ENCODE measurements at regions not wholly inside any gene's neighbourhood (a gene's known extent, or its start where the extent isn't known, plus 50 kb on each side); places are given as distances from the start of the nearest gene placed in this dataset.

DNA sequence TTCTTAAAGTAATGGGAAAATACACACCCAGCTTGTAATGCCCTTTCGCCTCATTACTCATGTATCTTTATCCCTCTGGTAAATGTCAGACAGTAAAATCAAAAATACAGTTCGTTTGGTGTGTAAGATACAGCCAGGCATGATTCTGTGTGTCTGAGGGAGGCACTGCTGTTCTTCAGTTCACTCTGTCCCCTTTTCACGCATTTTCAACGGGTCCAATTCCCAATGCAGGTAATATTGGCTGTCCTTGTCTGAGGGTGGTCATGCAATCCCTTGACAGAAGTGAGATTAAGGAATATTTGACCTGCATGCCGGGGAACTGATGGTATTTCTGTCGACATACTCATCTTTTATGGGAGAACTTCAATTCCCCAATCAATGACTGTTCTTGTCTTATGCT lies 587.2 kb upstream of the NXPH2 start:
- no peak overlapping the region for H3K9ac ChIP-seq (ENCODE audit: low read length)
- H2AK5ac ChIP-seq (ENCODE audit: low read length) = no peak overlapping the region
- H3K36me3 ChIP-seq (ENCODE audit: control insufficient read depth, insufficient read depth, low read length) = no peaks in the 10 kb centered on the region
- H3K4me3 ChIP-seq (ENCODE audit: low read length) = no peak overlapping the region
- no peak overlapping the region for H3K56ac ChIP-seq (ENCODE audit: low read length)
- no peak for DNase-seq
- no peaks in the 10 kb centered on the region for H3K79me1 ChIP-seq (ENCODE audit: low read length)
- no peak overlapping the region for H2BK5ac ChIP-seq (ENCODE audit: low read length)
- no peak overlapping the region for H4K5ac ChIP-seq (ENCODE audit: low read length)
- H4K8ac ChIP-seq (ENCODE audit: low read depth, low read length) = no peak overlapping the region
- H3K27ac ChIP-seq (ENCODE audit: low read depth, low read length) = no peak overlapping the region
- no peak overlapping the region for H2BK15ac ChIP-seq (replicated peaks; ENCODE audit: low read depth)
- no peak overlapping the region for H3K4me2 ChIP-seq (ENCODE audit: low read length)
- H3K18ac ChIP-seq (ENCODE audit: low read length) = no peak overlapping the region
- no peak overlapping the region for H2BK120ac ChIP-seq (ENCODE audit: low read depth, low read length)
- no CpG with 5 or more reads among the region's 6 CpGs for WGBS (ENCODE audit: extremely low coverage, insufficient coverage, low lambda C conversion rate)
- no peaks in the 10 kb centered on the region for H3K79me2 ChIP-seq (ENCODE audit: control insufficient read depth, insufficient read depth, low read length)
- no peaks in the 10 kb centered on the region for H3K4me1 ChIP-seq (ENCODE audit: control insufficient read depth, low read depth, low read length)
- H3K4ac ChIP-seq (ENCODE audit: low read depth, low read length) = no peak overlapping the region
- no peaks in the 10 kb centered on the region for H3K27me3 ChIP-seq (ENCODE audit: insufficient read depth, low read length, poor library complexity)
- no peak overlapping the region for H3K23ac ChIP-seq (ENCODE audit: low read length)

DNA sequence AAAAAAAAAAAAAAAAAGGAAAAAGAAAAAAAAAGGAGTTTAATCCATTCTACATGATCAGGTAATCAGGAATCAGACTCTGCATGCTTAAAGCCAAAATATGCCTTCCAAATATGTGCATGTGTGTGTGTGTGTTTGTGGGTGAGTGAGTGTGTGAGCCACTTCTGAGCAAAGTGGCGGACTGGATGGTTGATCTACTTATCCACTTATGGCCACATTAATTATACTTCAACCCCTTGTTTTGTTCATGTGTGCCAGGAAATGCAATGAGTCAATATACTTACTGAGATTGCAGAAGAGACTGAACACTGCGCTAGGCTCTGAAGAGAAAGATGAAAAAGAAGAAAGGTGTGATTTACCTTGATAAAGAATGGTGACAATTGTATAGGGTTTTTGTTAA lies 586.5 kb upstream of the NXPH2 start:
- H3K4ac ChIP-seq (ENCODE audit: low read depth, low read length) = no peak overlapping the region
- H3K56ac ChIP-seq (ENCODE audit: low read length) = no peak overlapping the region
- H3K36me3 ChIP-seq (ENCODE audit: control insufficient read depth, insufficient read depth, low read length) = no peaks in the 10 kb centered on the region
- WGBS (ENCODE audit: extremely low coverage, insufficient coverage, low lambda C conversion rate) = no CpG with 5 or more reads among the region's 2 CpGs
- DNase-seq = no peak
- H4K8ac ChIP-seq (ENCODE audit: low read depth, low read length) = no peak overlapping the region
- no peak overlapping the region for H2BK120ac ChIP-seq (ENCODE audit: low read depth, low read length)
- H2BK15ac ChIP-seq (replicated peaks; ENCODE audit: low read depth) = no peak overlapping the region
- H3K23ac ChIP-seq (ENCODE audit: low read length) = no peak overlapping the region
- H4K5ac ChIP-seq (ENCODE audit: low read length) = no peak overlapping the region
- H3K79me1 ChIP-seq (ENCODE audit: low read length) = no peaks in the 10 kb centered on the region
- no peaks in the 10 kb centered on the region for H3K4me1 ChIP-seq (ENCODE audit: control insufficient read depth, low read depth, low read length)
- no peak overlapping the region for H3K18ac ChIP-seq (ENCODE audit: low read length)
- no peaks in the 10 kb centered on the region for H3K27me3 ChIP-seq (ENCODE audit: insufficient read depth, low read length, poor library complexity)
- no peaks in the 10 kb centered on the region for H3K79me2 ChIP-seq (ENCODE audit: control insufficient read depth, insufficient read depth, low read length)
- no peak overlapping the region for H3K27ac ChIP-seq (ENCODE audit: low read depth, low read length)
- H2AK5ac ChIP-seq (ENCODE audit: low read length) = no peak overlapping the region
- no peak overlapping the region for H3K9ac ChIP-seq (ENCODE audit: low read length)
- H2BK5ac ChIP-seq (ENCODE audit: low read length) = no peak overlapping the region
- no peak overlapping the region for H3K4me2 ChIP-seq (ENCODE audit: low read length)
- H3K4me3 ChIP-seq (ENCODE audit: low read length) = no peak overlapping the region

- no peak overlapping the region for H3K56ac ChIP-seq (ENCODE audit: low read length)
- H3K79me1 ChIP-seq (ENCODE audit: low read length) = no peaks in the 10 kb centered on the region
- H3K4me3 ChIP-seq (ENCODE audit: low read length) = no peak overlapping the region
- whole genome bisulfite sequencing (ENCODE audit: extremely low coverage, insufficient coverage, low lambda C conversion rate) = no CpG with 5 or more reads among the region's 5 CpGs
- no peak overlapping the region for H3K4me2 ChIP-seq (ENCODE audit: low read length)
- H3K27me3 ChIP-seq (ENCODE audit: insufficient read depth, low read length, poor library complexity) = no peaks in the 10 kb centered on the region
- H2BK5ac ChIP-seq (ENCODE audit: low read length) = no peak overlapping the region
- no peaks in the 10 kb centered on the region for H3K79me2 ChIP-seq (ENCODE audit: control insufficient read depth, insufficient read depth, low read length)
- H2AK5ac ChIP-seq (ENCODE audit: low read length) = no peak overlapping the region
- DNase-seq = no peak
- H2BK120ac ChIP-seq (ENCODE audit: low read depth, low read length) = no peak overlapping the region
- no peaks in the 10 kb centered on the region for H3K36me3 ChIP-seq (ENCODE audit: control insufficient read depth, insufficient read depth, low read length)
- H2BK15ac ChIP-seq (replicated peaks; ENCODE audit: low read depth) = no peak overlapping the region
- no peak overlapping the region for H3K18ac ChIP-seq (ENCODE audit: low read length)
- H3K27ac ChIP-seq (ENCODE audit: low read depth, low read length) = no peak overlapping the region
- H4K5ac ChIP-seq (ENCODE audit: low read length) = no peak overlapping the region
- no peak overlapping the region for H3K4ac ChIP-seq (ENCODE audit: low read depth, low read length)
- H3K23ac ChIP-seq (ENCODE audit: low read length) = no peak overlapping the region
- H4K8ac ChIP-seq (ENCODE audit: low read depth, low read length) = no peak overlapping the region
- no peaks in the 10 kb centered on the region for H3K4me1 ChIP-seq (ENCODE audit: control insufficient read depth, low read depth, low read length)
- H3K9ac ChIP-seq (ENCODE audit: low read length) = no peak overlapping the region
Observed at GRCh38 chr2:139365189-139365588, 585.0 kb upstream of the NXPH2 start.

- Histone ChIP-seq H3K27ac (ENCODE audit: low read depth, low read length) (no peak overlapping the region), H4K8ac (ENCODE audit: low read depth, low read length) (no peak overlapping the region), H3K36me3 (ENCODE audit: control insufficient read depth, insufficient read depth, low read length) (no peaks in the 10 kb centered on the region), H3K9ac (ENCODE audit: low read length) (no peak overlapping the region), H3K4ac (ENCODE audit: low read depth, low read length) (no peak overlapping the region), H3K4me2 (ENCODE audit: low read length) (no peak overlapping the region), H4K5ac (ENCODE audit: low read length) (no peak overlapping the region), H3K23ac (ENCODE audit: low read length) (no peak overlapping the region), H2AK5ac (ENCODE audit: low read length) (no peak overlapping the region), H3K4me3 (ENCODE audit: low read length) (no peak overlapping the region), H3K56ac (ENCODE audit: low read length) (no peak overlapping the region), H2BK15ac (replicated peaks; ENCODE audit: low read depth) (no peak overlapping the region), H2BK5ac (ENCODE audit: low read length) (no peak overlapping the region), H3K79me1 (ENCODE audit: low read length) (no peaks in the 10 kb centered on the region), H3K4me1 (ENCODE audit: control insufficient read depth, low read depth, low read length) (no peaks in the 10 kb centered on the region), H3K79me2 (ENCODE audit: control insufficient read depth, insufficient read depth, low read length) (no peaks in the 10 kb centered on the region), H3K18ac (ENCODE audit: low read length) (no peak overlapping the region), H2BK120ac (ENCODE audit: low read depth, low read length) (no peak overlapping the region), H3K27me3 (ENCODE audit: insufficient read depth, low read length, poor library complexity) (no peaks in the 10 kb centered on the region)
- no CpG with 5 or more reads among the region's 1 CpG for WGBS (ENCODE audit: extremely low coverage, insufficient coverage, low lambda C conversion rate)
- no peak for DNase-seq
Observed at GRCh38 chr2:139360654-139361053, 580.5 kb upstream of the NXPH2 start.

DNA sequence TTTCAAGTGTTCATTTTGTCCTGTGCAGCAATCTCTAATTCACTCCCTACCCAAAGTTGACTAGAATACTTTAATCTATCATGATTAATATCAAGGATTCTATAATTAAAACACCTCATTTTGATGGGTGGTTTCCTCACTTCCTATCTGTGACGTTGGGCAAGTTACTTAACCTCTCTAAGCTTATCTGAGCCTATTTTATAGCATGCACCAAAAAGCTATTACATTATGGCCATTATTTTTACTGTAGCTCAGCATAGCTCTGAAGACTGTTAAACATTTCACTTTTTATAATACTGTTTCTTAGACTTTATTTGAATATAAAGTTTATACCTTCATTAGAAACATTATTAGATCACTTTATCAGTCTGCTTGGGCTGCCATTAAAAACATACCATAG lies 579.6 kb upstream of the NXPH2 start:
- Histone ChIP-seq H2BK15ac (replicated peaks; ENCODE audit: low read depth) (no peak overlapping the region), H2BK120ac (ENCODE audit: low read depth, low read length) (no peak overlapping the region), H4K5ac (ENCODE audit: low read length) (no peak overlapping the region), H4K8ac (ENCODE audit: low read depth, low read length) (no peak overlapping the region), H3K79me1 (ENCODE audit: low read length) (no peaks in the 10 kb centered on the region), H3K56ac (ENCODE audit: low read length) (no peak overlapping the region), H3K9ac (ENCODE audit: low read length) (no peak overlapping the region), H2AK5ac (ENCODE audit: low read length) (no peak overlapping the region), H3K36me3 (ENCODE audit: control insufficient read depth, insufficient read depth, low read length) (no peaks in the 10 kb centered on the region), H3K27me3 (ENCODE audit: insufficient read depth, low read length, poor library complexity) (no peaks in the 10 kb centered on the region), H2BK5ac (ENCODE audit: low read length) (no peak overlapping the region), H3K4me3 (ENCODE audit: low read length) (no peak overlapping the region), H3K79me2 (ENCODE audit: control insufficient read depth, insufficient read depth, low read length) (no peaks in the 10 kb centered on the region), H3K4me2 (ENCODE audit: low read length) (no peak overlapping the region), H3K23ac (ENCODE audit: low read length) (no peak overlapping the region), H3K4ac (ENCODE audit: low read depth, low read length) (no peak overlapping the region), H3K4me1 (ENCODE audit: control insufficient read depth, low read depth, low read length) (no peaks in the 10 kb centered on the region), H3K27ac (ENCODE audit: low read depth, low read length) (no peak overlapping the region), H3K18ac (ENCODE audit: low read length) (no peak overlapping the region)
- no CpG with 5 or more reads among the region's 1 CpG for WGBS (ENCODE audit: extremely low coverage, insufficient coverage, low lambda C conversion rate)
- DNase-seq = no peak

DNA sequence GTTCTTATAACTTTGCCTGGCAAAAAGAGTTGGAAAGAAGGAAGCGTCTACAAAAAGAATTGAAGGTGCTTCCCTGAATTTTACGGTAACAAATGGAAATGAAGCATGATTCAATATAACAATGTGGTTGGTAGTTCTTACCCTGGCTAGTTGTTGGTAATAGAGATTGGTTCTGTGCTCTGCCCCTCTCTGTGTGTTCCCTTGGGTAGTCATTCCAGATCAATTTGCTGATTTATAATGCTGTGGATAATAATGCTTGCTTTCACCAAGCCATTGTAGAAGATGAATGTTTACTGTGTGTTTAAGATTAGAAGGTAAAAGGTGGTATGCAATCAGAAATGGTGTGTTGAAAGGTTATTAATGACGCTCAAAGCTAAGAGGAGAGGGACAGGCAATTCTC lies 577.8 kb upstream of the NXPH2 start:
- H3K4me3 ChIP-seq (ENCODE audit: low read length) = no peak overlapping the region
- no peak overlapping the region for H4K5ac ChIP-seq (ENCODE audit: low read length)
- no peak overlapping the region for H3K4me2 ChIP-seq (ENCODE audit: low read length)
- no peak overlapping the region for H2BK5ac ChIP-seq (ENCODE audit: low read length)
- H3K56ac ChIP-seq (ENCODE audit: low read length) = no peak overlapping the region
- no peaks in the 10 kb centered on the region for H3K79me2 ChIP-seq (ENCODE audit: control insufficient read depth, insufficient read depth, low read length)
- no peak overlapping the region for H3K9ac ChIP-seq (ENCODE audit: low read length)
- no peak overlapping the region for H2BK15ac ChIP-seq (replicated peaks; ENCODE audit: low read depth)
- no peaks in the 10 kb centered on the region for H3K4me1 ChIP-seq (ENCODE audit: control insufficient read depth, low read depth, low read length)
- no peak overlapping the region for H3K18ac ChIP-seq (ENCODE audit: low read length)
- H3K23ac ChIP-seq (ENCODE audit: low read length) = no peak overlapping the region
- no peaks in the 10 kb centered on the region for H3K36me3 ChIP-seq (ENCODE audit: control insufficient read depth, insufficient read depth, low read length)
- no peak overlapping the region for H2AK5ac ChIP-seq (ENCODE audit: low read length)
- no peak for DNase-seq
- no peak overlapping the region for H2BK120ac ChIP-seq (ENCODE audit: low read depth, low read length)
- no peaks in the 10 kb centered on the region for H3K79me1 ChIP-seq (ENCODE audit: low read length)
- no peak overlapping the region for H4K8ac ChIP-seq (ENCODE audit: low read depth, low read length)
- no peaks in the 10 kb centered on the region for H3K27me3 ChIP-seq (ENCODE audit: insufficient read depth, low read length, poor library complexity)
- H3K4ac ChIP-seq (ENCODE audit: low read depth, low read length) = no peak overlapping the region
- no CpG with 5 or more reads among the region's 3 CpGs for WGBS (ENCODE audit: extremely low coverage, insufficient coverage, low lambda C conversion rate)
- no peak overlapping the region for H3K27ac ChIP-seq (ENCODE audit: low read depth, low read length)
